GM12891 (cell line): ENCODE measurements at regions not wholly inside any gene's neighbourhood (a gene's known extent, or its start where the extent isn't known, plus 50 kb on each side); places are given as distances from the start of the nearest gene placed in this dataset.

ENCODE experiments used
- PAX5 ChIP-seq: IDR thresholded peaks from 2 replicates; pipeline ENCODE4 v1.6.1; 2011; ENCODE audit warnings: low read length, moderate library complexity, mild to moderate bottlenecking; ENCODE audit not compliant: insufficient read depth, severe bottlenecking
- POLR2A ChIP-seq: IDR thresholded peaks from 2 replicates; pipeline ENCODE4 v1.6.1; 2011; ENCODE audit warnings: low read depth, low read length, control low read depth
- POLR2AphosphoS5 ChIP-seq: IDR thresholded peaks from 2 replicates; pipeline ENCODE4 v1.6.1; 2011; ENCODE audit warnings: low read depth, low read length, control low read depth
- POU2F2 ChIP-seq: IDR thresholded peaks from 2 replicates; pipeline ENCODE4 v1.6.1; 2011; ENCODE audit warnings: low read depth, mild to moderate bottlenecking, control low read depth, low read length, moderate library complexity
- SPI1 ChIP-seq: IDR thresholded peaks from 2 replicates; pipeline ENCODE4 v1.6.1; 2011; ENCODE audit warnings: low read depth, low read length, control low read depth
- TAF1 ChIP-seq: IDR thresholded peaks from 2 replicates; pipeline ENCODE4 v1.6.1; 2011; ENCODE audit warnings: low read depth, low read length, control low read depth

GRCh38 chr6:141316236-141316635 lies 816.5 kb upstream of the GJE1 start:
- TF ChIP-seq POLR2AphosphoS5 (no peak), POLR2A (no peak), SPI1 (no peak), TAF1 (no peak), POU2F2 (no peak), PAX5 (no peak)
